ENCODE measurements at regions not wholly inside any gene's neighbourhood (a gene's known extent, or its start where the extent isn't known, plus 50 kb on each side); places are given as distances from the start of the nearest gene placed in this dataset.

- TF ChIP-seq CTCF (conservative IDR thresholded peaks at IDR 0.05; ENCODE audit: low read length) (no peak), EZH2phosphoT487 (IDR thresholded peaks at IDR 0.05; ENCODE audit: borderline replicate concordance, low read depth, low read length) (no peak)
Observed at GRCh38 chr1:213423041-213423440, 372.0 kb downstream of the RPS6KC1 start.
